ENCODE measurements at regions not wholly inside any gene's neighbourhood (a gene's known extent, or its start where the extent isn't known, plus 50 kb on each side); places are given as distances from the start of the nearest gene placed in this dataset.

GRCh38 chr15:70323111-70323851, 225.6 kb upstream of the TLE3 start:
- DNase-seq (ENCODE audit: low spot score), result no peak

- DNase-seq (ENCODE audit: low spot score), result no peak
Observed at GRCh38 chr15:70322051-70322668, 224.4 kb upstream of the TLE3 start.

GRCh38 chr15:70321172-70321819, 223.6 kb upstream of the TLE3 start:
- DNase-seq (ENCODE audit: low spot score), result no peak

GRCh38 chr15:70320482-70320881, 222.8 kb upstream of the TLE3 start:
- DNase-seq (ENCODE audit: low spot score), result no peak

- no peak for DNase-seq (ENCODE audit: low spot score)
Observed at GRCh38 chr15:70320077-70320476, 222.4 kb upstream of the TLE3 start.

- DNase-seq (ENCODE audit: low spot score), result no peak
Observed at GRCh38 chr15:70319466-70319865, 221.7 kb upstream of the TLE3 start.

GRCh38 chr15:70318594-70319465, 221.1 kb upstream of the TLE3 start:
- DNase-seq (ENCODE audit: low spot score), result no peak

GRCh38 chr15:70316059-70316600, 218.4 kb upstream of the TLE3 start:
- no peak for DNase-seq (ENCODE audit: low spot score)

- no peak for DNase-seq (ENCODE audit: low spot score)
Observed at GRCh38 chr15:70315431-70315830, 217.7 kb upstream of the TLE3 start.

- DNase-seq (ENCODE audit: low spot score), result no peak
Observed at GRCh38 chr15:70314688-70315087, 217.0 kb upstream of the TLE3 start.

- no peak for DNase-seq (ENCODE audit: low spot score)
Observed at GRCh38 chr15:70314018-70314354, 216.3 kb upstream of the TLE3 start.

- DNase-seq (ENCODE audit: low spot score), result no peak
Observed at GRCh38 chr15:70313099-70314017, 215.6 kb upstream of the TLE3 start.

- DNase-seq (ENCODE audit: low spot score), result no peak
Observed at GRCh38 chr15:70311821-70312220, 214.1 kb upstream of the TLE3 start.

GRCh38 chr15:70309716-70310115, 212.0 kb upstream of the TLE3 start:
- DNase-seq (ENCODE audit: low spot score), result no peak

- DNase-seq (ENCODE audit: low spot score), result no peak
Observed at GRCh38 chr15:70308735-70309434, 211.2 kb upstream of the TLE3 start.

GRCh38 chr15:70308011-70308734, 210.5 kb upstream of the TLE3 start:
- DNase-seq (ENCODE audit: low spot score), result no peak

GRCh38 chr15:70306582-70306981, 208.9 kb upstream of the TLE3 start:
- no peak for DNase-seq (ENCODE audit: low spot score)

GRCh38 chr15:70306081-70306480, 208.4 kb upstream of the TLE3 start:
- no peak for DNase-seq (ENCODE audit: low spot score)

- DNase-seq (ENCODE audit: low spot score), result no peak
Observed at GRCh38 chr15:70303981-70304380, 206.3 kb upstream of the TLE3 start.

- DNase-seq (ENCODE audit: low spot score), result no peak
Observed at GRCh38 chr15:70302360-70302759, 204.6 kb upstream of the TLE3 start.
